WTC11 (cell line): ENCODE measurements at regions not wholly inside any gene's neighbourhood (a gene's known extent, or its start where the extent isn't known, plus 50 kb on each side); places are given as distances from the start of the nearest gene placed in this dataset.

Experiments
- ATAC-seq: fragments of 200-7000 bp; cut with Tn5 transposase; 2 replicates; pipeline ENCODE4 v1.10.0; 2021; ENCODE audit warnings: mild to moderate bottlenecking, moderate library complexity
- CTCF ChIA-PET: fragments of 300-600 bp; sonication (Branson Sonifier 250); formaldehyde crosslinking; loops from one replicate; lab custom pipeline; 2021; ENCODE audit warnings: antibody characterized with exemption; lab: Charles Lee
- POLR2A ChIA-PET: fragments of 350-600 bp; sonication (Branson Sonifier 250); formaldehyde crosslinking; loops from one replicate; lab custom pipeline; 2021; ENCODE audit warnings: antibody characterized with exemption; lab: Charles Lee
- DNase-seq: peaks from one replicate; pipeline ENCODE4 v3.0.0; 2021; ENCODE audit warnings: low spot score
- H3K27ac Mint-ChIP-seq: 2 replicates; pipeline ENCODE4 v1.8.0; 2021; ENCODE audit warnings: mixed read lengths
- H3K27me3 Mint-ChIP-seq: 2 replicates; pipeline ENCODE4 v1.8.0; 2021; ENCODE audit warnings: low read depth, mild to moderate bottlenecking, moderate library complexity, mixed read lengths
- H3K36me3 Mint-ChIP-seq: 2 replicates; pipeline ENCODE4 v1.8.0; 2021; ENCODE audit warnings: mixed read lengths
- H3K4me1 Mint-ChIP-seq: 2 replicates; pipeline ENCODE4 v1.8.0; 2022; ENCODE audit warnings: mixed read lengths
- H3K4me3 Mint-ChIP-seq: 2 replicates; pipeline ENCODE4 v1.8.0; 2021; ENCODE audit warnings: mild to moderate bottlenecking, moderate library complexity, mixed read lengths
- H3K9me3 Mint-ChIP-seq: 2 replicates; pipeline ENCODE4 v1.8.0; 2021; ENCODE audit warnings: mixed read lengths
- ELF4 ChIP-seq: sonication (generic); formaldehyde crosslinking; IDR thresholded peaks from 2 replicates; pipeline ENCODE4 v1.8.1; 2022; ENCODE audit warnings: low read depth, mild to moderate bottlenecking, moderate library complexity, missing genetic modification reagents
- IRF2 ChIP-seq: sonication (generic); formaldehyde crosslinking; IDR thresholded peaks from 2 replicates; pipeline ENCODE4 v1.8.0; 2022; ENCODE audit warnings: low read depth, missing genetic modification reagents, borderline replicate concordance
- NFE2L1 ChIP-seq: sonication (generic); formaldehyde crosslinking; IDR thresholded peaks from 2 replicates; pipeline ENCODE4 v1.8.1; 2023; ENCODE audit warnings: missing genetic modification reagents
- NFYB ChIP-seq: sonication (generic); formaldehyde crosslinking; conservative IDR thresholded peaks from 2 replicates; pipeline ENCODE4 v1.8.0; 2022; ENCODE audit warnings: low read depth, missing genetic modification reagents
- NR3C1 ChIP-seq: sonication (generic); formaldehyde crosslinking; conservative IDR thresholded peaks from 2 replicates; pipeline ENCODE4 v1.8.1; 2023; ENCODE audit warnings: low read depth, mild to moderate bottlenecking, missing genetic modification reagents
- PRRX2 ChIP-seq: fragments of 250-450 bp; sonication (Bioruptor Pico); IDR thresholded peaks from 2 replicates; pipeline ENCODE4 v1.8.0; 2021; ENCODE audit warnings: mild to moderate bottlenecking
- SOX15 ChIP-seq: fragments of 250-450 bp; sonication (Bioruptor Pico); IDR thresholded peaks from 2 replicates; pipeline ENCODE4 v1.9.0; 2021; ENCODE audit warnings: mild to moderate bottlenecking
- TCF7 ChIP-seq: sonication (generic); formaldehyde crosslinking; IDR thresholded peaks from 2 replicates; pipeline ENCODE4 v1.8.0; 2022; ENCODE audit warnings: mild to moderate bottlenecking, low read depth, missing genetic modification reagents, moderate library complexity
- ZBTB21 ChIP-seq: sonication (generic); formaldehyde crosslinking; IDR thresholded peaks from 2 replicates; pipeline ENCODE4 v1.8.1; 2023; ENCODE audit warnings: mild to moderate bottlenecking, missing genetic modification reagents, borderline replicate concordance
- ZNF423 ChIP-seq: fragments of 250-450 bp; sonication (Bioruptor Pico); IDR thresholded peaks from 2 replicates; pipeline ENCODE4 v2.1.2; 2022; ENCODE audit warnings: mild to moderate bottlenecking, moderate library complexity
- ZNF671 ChIP-seq: fragments of 250-450 bp; sonication (Bioruptor Pico); IDR thresholded peaks from 2 replicates; pipeline ENCODE4 v1.8.0; 2021; ENCODE audit warnings: mild to moderate bottlenecking
- TF ChIP-seq, protein P1 (sequence below): sonication (generic); formaldehyde crosslinking; IDR thresholded peaks from 2 replicates; pipeline ENCODE4 v1.8.1; 2023; ENCODE audit warnings: mild to moderate bottlenecking, missing genetic modification reagents, moderate library complexity
- TF ChIP-seq, protein P2 (sequence below): fragments of 250-450 bp; sonication (Bioruptor Pico); IDR thresholded peaks from 2 replicates; pipeline ENCODE4 v1.9.0; 2021; ENCODE audit warnings: mild to moderate bottlenecking
- TF ChIP-seq, protein P3 (sequence below): sonication (generic); formaldehyde crosslinking; IDR thresholded peaks from 2 replicates; pipeline ENCODE4 v1.8.1; 2022; ENCODE audit warnings: mild to moderate bottlenecking, moderate library complexity, missing genetic modification reagents
- TF ChIP-seq, protein P4 (sequence below): sonication (generic); formaldehyde crosslinking; IDR thresholded peaks from 2 replicates; pipeline ENCODE4 v1.8.1; 2022; ENCODE audit warnings: mild to moderate bottlenecking, missing genetic modification reagents, moderate library complexity, borderline replicate concordance
- TF ChIP-seq, protein P5 (sequence below): sonication (generic); formaldehyde crosslinking; IDR thresholded peaks from 2 replicates; pipeline ENCODE4 v1.8.1; 2022; ENCODE audit warnings: low read depth, missing genetic modification reagents, borderline replicate concordance
- TF ChIP-seq, protein P6 (sequence below): sonication (generic); formaldehyde crosslinking; IDR thresholded peaks from 2 replicates; pipeline ENCODE4 v1.8.1; 2022; ENCODE audit warnings: missing genetic modification reagents, borderline replicate concordance
- TF ChIP-seq, protein P7 (sequence below): sonication (generic); formaldehyde crosslinking; IDR thresholded peaks from 2 replicates; pipeline ENCODE4 v1.8.0; 2022; ENCODE audit warnings: missing genetic modification reagents
- TF ChIP-seq, protein P8 (sequence below): fragments of 250-450 bp; sonication (Bioruptor Pico); IDR thresholded peaks from 2 replicates; pipeline ENCODE4 v2.1.2; 2022; ENCODE audit warnings: mild to moderate bottlenecking, moderate library complexity

DNA sequence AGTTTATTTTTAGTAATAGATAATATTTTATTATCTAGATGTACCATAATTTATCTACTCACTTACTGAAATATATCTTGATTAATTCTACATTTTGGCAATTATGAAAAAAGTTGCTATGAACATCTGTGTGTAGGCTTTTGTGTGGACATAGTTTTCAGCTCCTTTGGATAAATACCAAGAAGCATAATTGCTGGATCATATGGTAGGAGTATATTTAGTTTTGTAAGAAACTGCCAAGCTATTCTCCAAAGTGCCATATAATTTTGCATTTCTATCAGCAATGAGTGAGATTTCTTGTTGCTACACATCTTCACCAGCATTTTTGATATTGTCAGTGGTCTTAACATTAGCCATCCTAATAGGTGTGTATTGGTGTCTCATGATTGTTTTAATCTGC lies 882.6 kb upstream of the GRIA3 start:
- Mint-ChIP-seq H3K27ac (no peak overlapping the region), H3K9me3 (peaks cover 17% of the 10 kb centered on the region), H3K36me3 (peaks cover 9% of the 10 kb centered on the region; the same call in 1 of the 2 replicates), H3K4me3 (no peak overlapping the region), H3K27me3 (peaks cover 3% of the 10 kb centered on the region; the same call in 1 of the 2 replicates), H3K4me1 (no peaks in the 10 kb centered on the region)
- DNase-seq (no peak), ATAC-seq (no peak)
- CTCF ChIA-PET = no interaction called here
- TF ChIP-seq TCF7 = no peak
- no peak for TF ChIP-seq SOX15 (CRISPR knock-in tag)
- TF ChIP-seq, protein P1, sequence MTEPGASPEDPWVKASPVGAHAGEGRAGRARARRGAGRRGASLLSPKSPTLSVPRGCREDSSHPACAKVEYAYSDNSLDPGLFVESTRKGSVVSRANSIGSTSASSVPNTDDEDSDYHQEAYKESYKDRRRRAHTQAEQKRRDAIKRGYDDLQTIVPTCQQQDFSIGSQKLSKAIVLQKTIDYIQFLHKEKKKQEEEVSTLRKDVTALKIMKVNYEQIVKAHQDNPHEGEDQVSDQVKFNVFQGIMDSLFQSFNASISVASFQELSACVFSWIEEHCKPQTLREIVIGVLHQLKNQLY (CRISPR knock-in tag) = no peak
- TF ChIP-seq, protein P2, sequence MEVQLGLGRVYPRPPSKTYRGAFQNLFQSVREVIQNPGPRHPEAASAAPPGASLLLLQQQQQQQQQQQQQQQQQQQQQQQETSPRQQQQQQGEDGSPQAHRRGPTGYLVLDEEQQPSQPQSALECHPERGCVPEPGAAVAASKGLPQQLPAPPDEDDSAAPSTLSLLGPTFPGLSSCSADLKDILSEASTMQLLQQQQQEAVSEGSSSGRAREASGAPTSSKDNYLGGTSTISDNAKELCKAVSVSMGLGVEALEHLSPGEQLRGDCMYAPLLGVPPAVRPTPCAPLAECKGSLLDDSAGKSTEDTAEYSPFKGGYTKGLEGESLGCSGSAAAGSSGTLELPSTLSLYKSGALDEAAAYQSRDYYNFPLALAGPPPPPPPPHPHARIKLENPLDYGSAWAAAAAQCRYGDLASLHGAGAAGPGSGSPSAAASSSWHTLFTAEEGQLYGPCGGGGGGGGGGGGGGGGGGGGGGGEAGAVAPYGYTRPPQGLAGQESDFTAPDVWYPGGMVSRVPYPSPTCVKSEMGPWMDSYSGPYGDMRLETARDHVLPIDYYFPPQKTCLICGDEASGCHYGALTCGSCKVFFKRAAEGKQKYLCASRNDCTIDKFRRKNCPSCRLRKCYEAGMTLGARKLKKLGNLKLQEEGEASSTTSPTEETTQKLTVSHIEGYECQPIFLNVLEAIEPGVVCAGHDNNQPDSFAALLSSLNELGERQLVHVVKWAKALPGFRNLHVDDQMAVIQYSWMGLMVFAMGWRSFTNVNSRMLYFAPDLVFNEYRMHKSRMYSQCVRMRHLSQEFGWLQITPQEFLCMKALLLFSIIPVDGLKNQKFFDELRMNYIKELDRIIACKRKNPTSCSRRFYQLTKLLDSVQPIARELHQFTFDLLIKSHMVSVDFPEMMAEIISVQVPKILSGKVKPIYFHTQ (CRISPR knock-in tag) = no peak
- TF ChIP-seq NFE2L1 = no peak
- TF ChIP-seq, protein P3, sequence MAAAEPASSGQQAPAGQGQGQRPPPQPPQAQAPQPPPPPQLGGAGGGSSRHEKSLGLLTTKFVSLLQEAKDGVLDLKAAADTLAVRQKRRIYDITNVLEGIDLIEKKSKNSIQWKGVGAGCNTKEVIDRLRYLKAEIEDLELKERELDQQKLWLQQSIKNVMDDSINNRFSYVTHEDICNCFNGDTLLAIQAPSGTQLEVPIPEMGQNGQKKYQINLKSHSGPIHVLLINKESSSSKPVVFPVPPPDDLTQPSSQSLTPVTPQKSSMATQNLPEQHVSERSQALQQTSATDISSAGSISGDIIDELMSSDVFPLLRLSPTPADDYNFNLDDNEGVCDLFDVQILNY = no peak
- TF ChIP-seq, protein P4, sequence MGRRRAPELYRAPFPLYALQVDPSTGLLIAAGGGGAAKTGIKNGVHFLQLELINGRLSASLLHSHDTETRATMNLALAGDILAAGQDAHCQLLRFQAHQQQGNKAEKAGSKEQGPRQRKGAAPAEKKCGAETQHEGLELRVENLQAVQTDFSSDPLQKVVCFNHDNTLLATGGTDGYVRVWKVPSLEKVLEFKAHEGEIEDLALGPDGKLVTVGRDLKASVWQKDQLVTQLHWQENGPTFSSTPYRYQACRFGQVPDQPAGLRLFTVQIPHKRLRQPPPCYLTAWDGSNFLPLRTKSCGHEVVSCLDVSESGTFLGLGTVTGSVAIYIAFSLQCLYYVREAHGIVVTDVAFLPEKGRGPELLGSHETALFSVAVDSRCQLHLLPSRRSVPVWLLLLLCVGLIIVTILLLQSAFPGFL (CRISPR knock-in tag) = no peak
- TF ChIP-seq, protein P5, sequence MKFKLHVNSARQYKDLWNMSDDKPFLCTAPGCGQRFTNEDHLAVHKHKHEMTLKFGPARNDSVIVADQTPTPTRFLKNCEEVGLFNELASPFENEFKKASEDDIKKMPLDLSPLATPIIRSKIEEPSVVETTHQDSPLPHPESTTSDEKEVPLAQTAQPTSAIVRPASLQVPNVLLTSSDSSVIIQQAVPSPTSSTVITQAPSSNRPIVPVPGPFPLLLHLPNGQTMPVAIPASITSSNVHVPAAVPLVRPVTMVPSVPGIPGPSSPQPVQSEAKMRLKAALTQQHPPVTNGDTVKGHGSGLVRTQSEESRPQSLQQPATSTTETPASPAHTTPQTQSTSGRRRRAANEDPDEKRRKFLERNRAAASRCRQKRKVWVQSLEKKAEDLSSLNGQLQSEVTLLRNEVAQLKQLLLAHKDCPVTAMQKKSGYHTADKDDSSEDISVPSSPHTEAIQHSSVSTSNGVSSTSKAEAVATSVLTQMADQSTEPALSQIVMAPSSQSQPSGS (CRISPR knock-in tag) = no peak
- TF ChIP-seq ZNF423 = no peak
- TF ChIP-seq, protein P6, sequence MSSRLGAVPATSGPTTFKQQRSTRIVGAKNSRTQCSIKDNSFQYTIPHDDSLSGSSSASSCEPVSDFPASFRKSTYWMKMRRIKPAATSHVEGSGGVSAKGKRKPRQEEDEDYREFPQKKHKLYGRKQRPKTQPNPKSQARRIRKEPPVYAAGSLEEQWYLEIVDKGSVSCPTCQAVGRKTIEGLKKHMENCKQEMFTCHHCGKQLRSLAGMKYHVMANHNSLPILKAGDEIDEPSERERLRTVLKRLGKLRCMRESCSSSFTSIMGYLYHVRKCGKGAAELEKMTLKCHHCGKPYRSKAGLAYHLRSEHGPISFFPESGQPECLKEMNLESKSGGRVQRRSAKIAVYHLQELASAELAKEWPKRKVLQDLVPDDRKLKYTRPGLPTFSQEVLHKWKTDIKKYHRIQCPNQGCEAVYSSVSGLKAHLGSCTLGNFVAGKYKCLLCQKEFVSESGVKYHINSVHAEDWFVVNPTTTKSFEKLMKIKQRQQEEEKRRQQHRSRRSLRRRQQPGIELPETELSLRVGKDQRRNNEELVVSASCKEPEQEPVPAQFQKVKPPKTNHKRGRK (CRISPR knock-in tag) = no peak
- no peak for TF ChIP-seq NFYB (CRISPR knock-in tag)
- POLR2A ChIA-PET = no interaction called here

DNA sequence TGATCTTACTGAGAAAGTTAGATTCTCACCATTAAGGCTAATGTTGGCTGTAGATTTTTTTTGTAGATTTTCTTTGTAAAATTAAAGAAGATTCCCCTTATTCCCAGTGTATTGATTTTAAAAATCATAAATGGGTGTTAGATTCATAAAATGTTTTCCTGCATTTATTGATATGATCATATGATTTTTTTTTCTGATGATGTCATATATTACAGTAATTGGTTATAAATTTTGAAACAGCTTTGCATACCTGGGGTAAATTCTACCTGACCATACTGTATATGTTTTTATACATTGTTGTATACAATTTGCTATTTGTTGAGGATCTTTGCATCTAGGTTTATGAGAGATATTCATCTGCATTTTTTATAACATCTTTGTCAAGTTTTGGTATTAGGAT lies 880.3 kb upstream of the GRIA3 start:
- Mint-ChIP-seq H3K27me3 (no peaks in the 10 kb centered on the region), H3K4me3 (no peak overlapping the region), H3K9me3 (peaks cover 19% of the 10 kb centered on the region), H3K4me1 (no peaks in the 10 kb centered on the region), H3K36me3 (peaks cover 13% of the 10 kb centered on the region)
- no peak for DNase-seq
- ChIA-PET CTCF (no interaction called here), POLR2A (no interaction called here)
- ATAC-seq = no peak
- no peak for TF ChIP-seq NR3C1 (CRISPR knock-in tag)
- no peak for TF ChIP-seq IRF2 (CRISPR knock-in tag)
- TF ChIP-seq, protein P7, sequence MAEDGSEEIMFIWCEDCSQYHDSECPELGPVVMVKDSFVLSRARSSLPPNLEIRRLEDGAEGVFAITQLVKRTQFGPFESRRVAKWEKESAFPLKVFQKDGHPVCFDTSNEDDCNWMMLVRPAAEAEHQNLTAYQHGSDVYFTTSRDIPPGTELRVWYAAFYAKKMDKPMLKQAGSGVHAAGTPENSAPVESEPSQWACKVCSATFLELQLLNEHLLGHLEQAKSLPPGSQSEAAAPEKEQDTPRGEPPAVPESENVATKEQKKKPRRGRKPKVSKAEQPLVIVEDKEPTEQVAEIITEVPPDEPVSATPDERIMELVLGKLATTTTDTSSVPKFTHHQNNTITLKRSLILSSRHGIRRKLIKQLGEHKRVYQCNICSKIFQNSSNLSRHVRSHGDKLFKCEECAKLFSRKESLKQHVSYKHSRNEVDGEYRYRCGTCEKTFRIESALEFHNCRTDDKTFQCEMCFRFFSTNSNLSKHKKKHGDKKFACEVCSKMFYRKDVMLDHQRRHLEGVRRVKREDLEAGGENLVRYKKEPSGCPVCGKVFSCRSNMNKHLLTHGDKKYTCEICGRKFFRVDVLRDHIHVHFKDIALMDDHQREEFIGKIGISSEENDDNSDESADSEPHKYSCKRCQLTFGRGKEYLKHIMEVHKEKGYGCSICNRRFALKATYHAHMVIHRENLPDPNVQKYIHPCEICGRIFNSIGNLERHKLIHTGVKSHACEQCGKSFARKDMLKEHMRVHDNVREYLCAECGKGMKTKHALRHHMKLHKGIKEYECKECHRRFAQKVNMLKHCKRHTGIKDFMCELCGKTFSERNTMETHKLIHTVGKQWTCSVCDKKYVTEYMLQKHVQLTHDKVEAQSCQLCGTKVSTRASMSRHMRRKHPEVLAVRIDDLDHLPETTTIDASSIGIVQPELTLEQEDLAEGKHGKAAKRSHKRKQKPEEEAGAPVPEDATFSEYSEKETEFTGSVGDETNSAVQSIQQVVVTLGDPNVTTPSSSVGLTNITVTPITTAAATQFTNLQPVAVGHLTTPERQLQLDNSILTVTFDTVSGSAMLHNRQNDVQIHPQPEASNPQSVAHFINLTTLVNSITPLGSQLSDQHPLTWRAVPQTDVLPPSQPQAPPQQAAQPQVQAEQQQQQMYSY = no peak
- TF ChIP-seq ZBTB21 (CRISPR knock-in tag) = no peak
- TF ChIP-seq ELF4 (CRISPR knock-in tag) = no peak
- TF ChIP-seq PRRX2 (CRISPR knock-in tag) = no peak
- TF ChIP-seq ZNF671 (CRISPR knock-in tag) = no peak
- TF ChIP-seq, protein P8, sequence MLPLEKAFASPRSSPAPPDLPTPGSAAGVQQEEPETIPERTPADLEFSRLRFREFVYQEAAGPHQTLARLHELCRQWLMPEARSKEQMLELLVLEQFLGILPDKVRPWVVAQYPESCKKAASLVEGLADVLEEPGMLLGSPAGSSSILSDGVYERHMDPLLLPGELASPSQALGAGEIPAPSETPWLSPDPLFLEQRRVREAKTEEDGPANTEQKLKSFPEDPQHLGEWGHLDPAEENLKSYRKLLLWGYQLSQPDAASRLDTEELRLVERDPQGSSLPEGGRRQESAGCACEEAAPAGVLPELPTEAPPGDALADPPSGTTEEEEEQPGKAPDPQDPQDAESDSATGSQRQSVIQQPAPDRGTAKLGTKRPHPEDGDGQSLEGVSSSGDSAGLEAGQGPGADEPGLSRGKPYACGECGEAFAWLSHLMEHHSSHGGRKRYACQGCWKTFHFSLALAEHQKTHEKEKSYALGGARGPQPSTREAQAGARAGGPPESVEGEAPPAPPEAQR (CRISPR knock-in tag) = no peak
- TF ChIP-seq, all 79 proteins: peak for 0
- no peak overlapping the region for H3K27ac Mint-ChIP-seq
